SU-DHL-6 (cell line): ENCODE measurements at regions not wholly inside any gene's neighbourhood (a gene's known extent, or its start where the extent isn't known, plus 50 kb on each side); places are given as distances from the start of the nearest gene placed in this dataset.

ENCODE experiments used
- H2AFZ ChIP-seq: fragments of 200-600 bp; sonication (generic); 2 replicates; pipeline ENCODE4 v1.6.1; 2014; ENCODE audit warnings: low read depth, mild to moderate bottlenecking, moderate library complexity, mixed read lengths, antibody characterized with exemption, low read length; ENCODE audit not compliant: severe bottlenecking
- H3F3A ChIP-seq: fragments of 200-600 bp; shearing (Covaris generic); 2 replicates; pipeline ENCODE4 v1.6.0; 2016; ENCODE audit warnings: antibody characterized with exemption, mild to moderate bottlenecking; ENCODE audit not compliant: insufficient read depth
- H3K27ac ChIP-seq: fragments of 200-600 bp; sonication (generic); 2 replicates; pipeline ENCODE4 v1.5.1; 2016; ENCODE audit warnings: low read depth, mild to moderate bottlenecking, low read length, moderate library complexity, mixed read lengths
- H3K27me3 ChIP-seq: fragments of 200-600 bp; sonication (generic), shearing (Covaris generic); 2 replicates; pipeline ENCODE4 v1.6.0; 2014; ENCODE audit warnings: mild to moderate bottlenecking, low read length
- H3K36me3 ChIP-seq: fragments of 200-600 bp; sonication (generic); 2 replicates; pipeline ENCODE4 v1.6.1; 2014; ENCODE audit warnings: mild to moderate bottlenecking, low read length, mixed read lengths
- H3K4me2 ChIP-seq: fragments of 300-600, 200-600 bp; shearing (Covaris generic), sonication (generic); 2 replicates; pipeline ENCODE4 v1.6.0; 2014; ENCODE audit warnings: low read length, low read depth, mild to moderate bottlenecking; ENCODE audit not compliant: poor library complexity, severe bottlenecking
- H3K4me3 ChIP-seq: fragments of 200-600 bp; sonication (generic); 2 replicates; pipeline ENCODE4 v1.5.1; 2014; ENCODE audit warnings: antibody characterized with exemption, low read length, mild to moderate bottlenecking, mixed read lengths; ENCODE audit not compliant: insufficient read depth, poor library complexity, severe bottlenecking
- H3K79me2 ChIP-seq: fragments of 200-600 bp; sonication (generic); 2 replicates; pipeline ENCODE4 v1.6.1; 2014; ENCODE audit warnings: mild to moderate bottlenecking, low read length, moderate library complexity; ENCODE audit not compliant: insufficient read depth
- H3K9ac ChIP-seq: fragments of 200-600 bp; sonication (generic); 2 replicates; pipeline ENCODE4 v1.7.0; 2014; ENCODE audit warnings: mild to moderate bottlenecking, low read length
- H3K9me2 ChIP-seq: fragments of 200-600 bp; sonication (generic); replicated peaks from 2 replicates; pipeline ENCODE4 v1.6.1; 2014; ENCODE audit warnings: low read length; ENCODE audit not compliant: insufficient read depth
- H3K9me3 ChIP-seq: fragments of 200-600 bp; sonication (generic); 2 replicates; pipeline ENCODE4 v1.6.1; 2014; ENCODE audit warnings: low read length, mixed read lengths; ENCODE audit not compliant: insufficient read depth
- H4K20me1 ChIP-seq: fragments of 200-600 bp; sonication (generic); 2 replicates; pipeline ENCODE4 v1.6.1; 2014; ENCODE audit warnings: low read depth, mild to moderate bottlenecking, antibody characterized with exemption, low read length, moderate library complexity, mixed read lengths
- CTCF ChIP-seq: fragments of 200-600 bp; sonication (generic); IDR thresholded peaks from one replicate; pipeline ENCODE4 v1.5.1; 2017; ENCODE audit warnings: antibody characterized with exemption, mild to moderate bottlenecking, low read length, moderate library complexity; ENCODE audit not compliant: insufficient read depth, poor library complexity, severe bottlenecking
- EZH2phosphoT487 ChIP-seq: fragments of 200-600 bp; sonication (generic), shearing (Covaris generic); conservative IDR thresholded peaks from 2 replicates; pipeline ENCODE4 v1.6.1; 2018; ENCODE audit warnings: mild to moderate bottlenecking, antibody characterized with exemption, low read length, moderate library complexity, mixed read lengths

DNA sequence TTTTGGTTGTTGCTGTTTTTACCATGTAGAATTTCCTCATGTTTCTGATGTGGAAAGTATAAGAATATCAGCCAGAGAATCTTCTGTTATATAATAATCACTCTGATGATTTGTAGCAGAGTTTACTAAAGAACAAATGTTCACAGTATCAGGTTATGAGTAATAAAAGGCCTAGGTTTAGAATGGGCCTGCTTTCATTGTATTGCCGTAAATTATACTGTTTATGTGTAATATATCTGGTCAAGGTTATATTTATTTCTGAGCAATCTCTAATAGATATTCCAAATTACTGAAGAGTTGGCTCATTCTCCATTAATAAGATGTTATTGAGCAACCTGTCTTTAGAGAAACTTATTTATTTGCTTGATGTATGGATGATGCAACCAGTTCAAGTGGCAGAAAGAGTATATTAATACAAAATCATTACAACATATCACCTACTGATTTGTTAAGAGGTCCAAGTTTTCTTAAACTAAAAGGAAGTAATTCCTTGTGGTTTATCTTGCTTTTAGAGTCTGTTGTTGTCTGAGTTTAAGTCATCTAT is 649.4 kb upstream of the CXADR start:
- H3K9me2 ChIP-seq = no peaks in the 10 kb centered on the region
- no peaks in the 10 kb centered on the region for H3K27me3 ChIP-seq
- H3K9me3 ChIP-seq = no peaks in the 10 kb centered on the region
- no peak overlapping the region for H3K4me3 ChIP-seq
- H3K27ac ChIP-seq = no peak overlapping the region
- no peaks in the 10 kb centered on the region for H3F3A ChIP-seq
- H2AFZ ChIP-seq = no peak overlapping the region
- no peaks in the 10 kb centered on the region for H3K36me3 ChIP-seq
- H3K79me2 ChIP-seq = no peaks in the 10 kb centered on the region
- TF ChIP-seq EZH2phosphoT487 (no peak), CTCF (no peak)
- no peaks in the 10 kb centered on the region for H4K20me1 ChIP-seq
- H3K9ac ChIP-seq = no peak overlapping the region
- H3K4me2 ChIP-seq = no peak overlapping the region

GRCh38 chr21:16863908-16864307 is 648.9 kb upstream of the CXADR start:
- Histone ChIP-seq H3F3A (no peaks in the 10 kb centered on the region), H3K9ac (no peak overlapping the region), H3K9me3 (no peaks in the 10 kb centered on the region), H3K79me2 (no peaks in the 10 kb centered on the region), H3K27ac (no peak overlapping the region), H3K4me3 (no peak overlapping the region), H3K27me3 (no peaks in the 10 kb centered on the region), H3K36me3 (no peaks in the 10 kb centered on the region), H3K4me2 (no peak overlapping the region), H4K20me1 (no peaks in the 10 kb centered on the region), H3K9me2 (no peaks in the 10 kb centered on the region), H2AFZ (no peak overlapping the region)
- TF ChIP-seq EZH2phosphoT487 = no peak
- TF ChIP-seq CTCF = no peak

DNA sequence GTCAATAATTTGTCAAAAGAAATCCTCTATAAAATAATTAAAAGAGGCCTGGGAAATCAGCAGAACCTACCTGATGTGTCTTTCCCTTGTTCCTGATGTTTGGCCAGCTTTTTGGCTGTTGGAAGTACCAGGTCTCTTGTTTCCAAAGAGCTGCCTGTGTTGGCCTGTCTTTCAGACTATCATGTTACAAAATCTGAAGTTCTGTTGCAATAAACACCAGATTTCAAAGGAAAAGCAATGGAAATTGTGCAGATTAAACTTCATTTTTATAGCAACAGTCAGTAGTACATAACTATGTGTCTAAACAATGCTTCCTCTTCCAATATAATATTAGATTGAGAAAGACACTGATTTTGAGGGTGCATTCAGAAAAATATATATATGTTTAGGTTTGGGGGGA is 647.2 kb upstream of the CXADR start:
- H3K27me3 ChIP-seq = no peaks in the 10 kb centered on the region
- H3K79me2 ChIP-seq = no peaks in the 10 kb centered on the region
- TF ChIP-seq CTCF (no peak), EZH2phosphoT487 (no peak)
- no peak overlapping the region for H3K9ac ChIP-seq
- no peak overlapping the region for H3K27ac ChIP-seq
- H3K9me3 ChIP-seq = no peaks in the 10 kb centered on the region
- H3K36me3 ChIP-seq = no peaks in the 10 kb centered on the region
- H3K9me2 ChIP-seq = no peaks in the 10 kb centered on the region
- H3K4me3 ChIP-seq = no peak overlapping the region
- no peaks in the 10 kb centered on the region for H3F3A ChIP-seq
- H4K20me1 ChIP-seq = no peaks in the 10 kb centered on the region
- no peak overlapping the region for H3K4me2 ChIP-seq
- H2AFZ ChIP-seq = no peak overlapping the region
